H1 (cell line): ENCODE measurements at regions not wholly inside any gene's neighbourhood (a gene's known extent, or its start where the extent isn't known, plus 50 kb on each side); places are given as distances from the start of the nearest gene placed in this dataset.

ENCODE experiments used
- CTCF ChIA-PET: fragments of 300-600 bp; sonication (Branson Sonifier 250); formaldehyde crosslinking; loops from one replicate; lab custom pipeline; 2021; ENCODE audit not compliant: partially characterized antibody; lab: Charles Lee
- POLR2A ChIA-PET: fragments of 300-600 bp; sonication (Branson Sonifier 250); formaldehyde crosslinking; loops from one replicate; lab custom pipeline; 2021; ENCODE audit warnings: inconsistent platforms; ENCODE audit not compliant: partially characterized antibody; lab: Charles Lee
- DNase-seq, 2 experiments: peaks; one replicate each; pipeline versions ENCODE4 v3.0.0 to v3.0.0-alpha.2; 2010 to 2022; ENCODE audit warnings: low spot score in 2 of 2, low read depth in 1 of 2, mixed read lengths in 1 of 2
- FAIRE-seq: peaks from 2 replicates; lab custom pipeline; 2011; peaks lifted over from hg19 to GRCh38; lab: Jason Lieb, UNC
- H2AFZ ChIP-seq: 2 replicates; pipeline ENCODE4 v1.8.1; 2012; ENCODE audit warnings: low read length, inconsistent platforms
- H2AK5ac ChIP-seq: 2 replicates; pipeline ENCODE4 v1.6.1; 2013; ENCODE audit warnings: low read depth, low read length
- H2BK120ac ChIP-seq: replicated peaks from 2 replicates; pipeline ENCODE3; 2013; ENCODE audit warnings: low read depth, low read length, inconsistent platforms
- H2BK12ac ChIP-seq: 2 replicates; pipeline ENCODE4 v1.6.1; 2013; ENCODE audit warnings: low read depth, low read length
- H2BK15ac ChIP-seq: 2 replicates; pipeline ENCODE4 v1.6.1; 2013; ENCODE audit warnings: low read length
- H2BK20ac ChIP-seq: 2 replicates; pipeline ENCODE4 v1.6.1; 2013; ENCODE audit warnings: low read length
- H2BK5ac ChIP-seq: 2 replicates; pipeline ENCODE4 v1.6.1; 2013; ENCODE audit warnings: low read depth, low read length
- H3K14ac ChIP-seq: 2 replicates; pipeline ENCODE4 v1.6.1; 2013; ENCODE audit warnings: inconsistent platforms; ENCODE audit not compliant: insufficient read length
- H3K18ac ChIP-seq: 2 replicates; pipeline ENCODE4 v1.6.1; 2013; ENCODE audit warnings: low read length; ENCODE audit errors: extremely low read depth
- H3K23ac ChIP-seq: 2 replicates; pipeline ENCODE4 v1.6.1; 2013; ENCODE audit warnings: inconsistent platforms; ENCODE audit not compliant: insufficient read length
- H3K23me2 ChIP-seq: 2 replicates; pipeline ENCODE4 v1.6.1; 2013; ENCODE audit warnings: low read depth, low read length
- H3K27ac ChIP-seq: 2 replicates; pipeline ENCODE4 v1.6.1; 2011; ENCODE audit warnings: low read depth, low read length, inconsistent platforms
- H3K27me3 ChIP-seq, 4 experiments: replicated peaks in 1 of 4; 1 replicate in 1 of 4; 2 replicates in 3 of 4; pipeline versions ENCODE4 v1.6.1 to v1.8.1; 2011 to 2013; ENCODE audit warnings: low read length in 3 of 4, mild to moderate bottlenecking in 3 of 4, inconsistent platforms in 2 of 4, mixed read lengths in 2 of 4, moderate library complexity in 1 of 4; ENCODE audit not compliant: control insufficient read depth in 3 of 4, insufficient read depth in 3 of 4; ENCODE audit errors: extremely low read depth in 1 of 4
- H3K36me3 ChIP-seq, 4 experiments: 2 replicates each; pipeline versions ENCODE4 v1.6.1 to v1.8.1; 2011 to 2013; ENCODE audit warnings: mild to moderate bottlenecking in 4 of 4, low read length in 3 of 4, moderate library complexity in 2 of 4, control low read depth in 1 of 4, inconsistent platforms in 1 of 4; ENCODE audit not compliant: insufficient read depth in 4 of 4, control insufficient read depth in 2 of 4
- H3K4ac ChIP-seq: replicated peaks from 2 replicates; pipeline ENCODE3; 2013; ENCODE audit warnings: low read length, low read depth, mixed read lengths, inconsistent platforms; ENCODE audit not compliant: insufficient read length
- H3K4me1 ChIP-seq, 4 experiments: replicated peaks in 1 of 4; 1 replicate in 1 of 4; 2 replicates in 3 of 4; pipeline versions ENCODE4 v1.6.1 to v1.8.1; 2011 to 2013; ENCODE audit warnings: low read length in 3 of 4, inconsistent platforms in 2 of 4, mixed read lengths in 1 of 4; ENCODE audit not compliant: insufficient read depth in 4 of 4, control insufficient read depth in 3 of 4
- H3K4me2 ChIP-seq, 2 experiments: 2 replicates each; pipeline versions ENCODE4 v1.6.1 to v1.8.1; 2011 to 2013; ENCODE audit warnings: low read depth in 2 of 2, low read length in 2 of 2, control low read depth in 1 of 2, inconsistent platforms in 1 of 2, mild to moderate bottlenecking in 1 of 2; ENCODE audit not compliant: insufficient read depth in 1 of 2
- H3K4me3 ChIP-seq, 4 experiments: fragments of 200-600, 300-600 bp in 1 of 4; sonication (generic), shearing (Covaris generic), sonication (Bioruptor Twin) in 1 of 4; 2 replicates each; pipeline versions ENCODE4 v1.5.1 to v1.8.1; 2011 to 2016; ENCODE audit warnings: low read length in 4 of 4, low read depth in 3 of 4, control low read depth in 2 of 4, inconsistent platforms in 2 of 4, mild to moderate bottlenecking in 2 of 4, mixed read lengths in 1 of 4, moderate library complexity in 1 of 4; ENCODE audit not compliant: insufficient read depth in 2 of 4; ENCODE audit errors: extremely low read depth in 1 of 4
- H3K56ac ChIP-seq: replicated peaks from 2 replicates; pipeline ENCODE3; 2013; ENCODE audit warnings: low read depth, mild to moderate bottlenecking, mixed read lengths, low read length, inconsistent platforms; ENCODE audit not compliant: insufficient read length
- H3K79me1 ChIP-seq: 2 replicates; pipeline ENCODE4 v1.6.1; 2013; ENCODE audit warnings: low read depth, low read length, control low read depth
- H3K79me2 ChIP-seq, 2 experiments: 2 replicates each; pipeline versions ENCODE4 v1.6.1 to v1.8.1; 2012 to 2013; ENCODE audit warnings: low read length in 2 of 2, mild to moderate bottlenecking in 2 of 2, inconsistent platforms in 1 of 2; ENCODE audit not compliant: insufficient read depth in 2 of 2, control insufficient read depth in 1 of 2
- H3K9ac ChIP-seq, 4 experiments: replicated peaks in 1 of 4; 1 replicate in 1 of 4; 2 replicates in 3 of 4; pipeline versions ENCODE4 v1.6.1 to v1.8.1; 2011 to 2013; ENCODE audit warnings: low read depth in 3 of 4, low read length in 3 of 4, control low read depth in 2 of 4, mild to moderate bottlenecking in 2 of 4, moderate library complexity in 2 of 4, inconsistent platforms in 1 of 4; ENCODE audit errors: extremely low read depth in 1 of 4
- H3K9me3 ChIP-seq, 2 experiments: 2 replicates each; pipeline versions ENCODE4 v1.6.1 to v1.8.1; 2012 to 2013; ENCODE audit warnings: mild to moderate bottlenecking in 2 of 2, moderate library complexity in 2 of 2, control low read depth in 1 of 2, inconsistent platforms in 1 of 2, low read depth in 1 of 2, low read length in 1 of 2, mixed read lengths in 1 of 2; ENCODE audit not compliant: insufficient read depth in 2 of 2
- H4K20me1 ChIP-seq, 2 experiments: replicated peaks in 1 of 2; 2 replicates each; pipeline versions ENCODE3 to v1.8.1; 2011 to 2013; ENCODE audit warnings: inconsistent platforms in 2 of 2, low read length in 2 of 2, mild to moderate bottlenecking in 1 of 2; ENCODE audit not compliant: insufficient read depth in 2 of 2, control insufficient read depth in 1 of 2
- H4K5ac ChIP-seq: 2 replicates; pipeline ENCODE4 v1.6.1; 2013; ENCODE audit warnings: low read length, low read depth, mixed read lengths, inconsistent platforms; ENCODE audit not compliant: insufficient read length
- H4K8ac ChIP-seq: 2 replicates; pipeline ENCODE4 v1.8.0; 2013; ENCODE audit warnings: mild to moderate bottlenecking, moderate library complexity, low read length, inconsistent platforms; ENCODE audit not compliant: insufficient read depth; ENCODE audit errors: extremely low read depth
- H4K91ac ChIP-seq: replicated peaks from 2 replicates; pipeline ENCODE3; 2013; ENCODE audit warnings: low read length, mixed read lengths, inconsistent platforms; ENCODE audit not compliant: insufficient read length
- ATF2 ChIP-seq: IDR thresholded peaks from 2 replicates; pipeline ENCODE4 v1.6.1; 2012; ENCODE audit warnings: low read length, inconsistent platforms
- ATF3 ChIP-seq: IDR thresholded peaks from 2 replicates; pipeline ENCODE4 v1.6.1; 2011; ENCODE audit warnings: low read depth, mild to moderate bottlenecking, low read length; ENCODE audit not compliant: insufficient read depth
- CBX8 ChIP-seq: fragments of 300-800, 300-1000 bp; sonication (generic); IDR thresholded peaks from 2 replicates; pipeline ENCODE4 v1.7.1; 2016; ENCODE audit warnings: low read depth, low read length, borderline replicate concordance
- CREB1 ChIP-seq: IDR thresholded peaks from 2 replicates; pipeline ENCODE4 v1.6.1; 2012; ENCODE audit warnings: inconsistent platforms
- HDAC6 ChIP-seq: IDR thresholded peaks from one replicate; pipeline ENCODE4 v1.7.1; 2012; ENCODE audit warnings: low read depth, mild to moderate bottlenecking, inconsistent platforms, low read length, moderate library complexity
- KDM4A ChIP-seq: IDR thresholded peaks from one replicate; pipeline ENCODE4 v1.7.1; 2012; ENCODE audit warnings: low read depth, mild to moderate bottlenecking, moderate library complexity, low read length, inconsistent platforms; ENCODE audit not compliant: severe bottlenecking
- NANOG ChIP-seq: IDR thresholded peaks from 2 replicates; pipeline ENCODE4 v1.6.1; 2011; ENCODE audit warnings: low read length, low read depth, mild to moderate bottlenecking, inconsistent platforms; ENCODE audit not compliant: insufficient read depth, poor library complexity, severe bottlenecking
- ZNF274 ChIP-seq: IDR thresholded peaks from 2 replicates; pipeline ENCODE4 v1.7.0; 2012; ENCODE audit warnings: low read length, borderline replicate concordance; ENCODE audit errors: extremely low read depth

- Histone ChIP-seq H3K4ac (no peak overlapping the region), H4K5ac (no peak overlapping the region), H2AFZ (no peak overlapping the region), H3K14ac (no peak overlapping the region), H4K20me1 (no peaks in the 10 kb centered on the region), H3K18ac (no peak overlapping the region), H3K4me1 (peaks cover 0 to 6% (median 0%) of the 10 kb centered on the region in 4 experiments; a peak in 2 of 7 replicates), H3K27me3 (no peaks in the 10 kb centered on the region), H3K4me3 (no peak overlapping the region), H4K8ac (no peak overlapping the region), H3K4me2 (no peak overlapping the region), H3K23ac (no peak overlapping the region), H3K36me3 (no peaks in the 10 kb centered on the region), H2BK12ac (no peak overlapping the region), H3K9ac (no peak overlapping the region), H3K9me3 (no peaks in the 10 kb centered on the region), H3K79me1 (no peaks in the 10 kb centered on the region), H2BK120ac (no peak overlapping the region), H2BK5ac (no peak overlapping the region), H3K27ac (no peak overlapping the region), H3K79me2 (no peaks in the 10 kb centered on the region), H3K56ac (no peak overlapping the region), H2BK20ac (no peak overlapping the region), H4K91ac (no peak overlapping the region), H2BK15ac (no peak overlapping the region), H3K23me2 (no peaks in the 10 kb centered on the region), H2AK5ac (no peak overlapping the region)
- FAIRE-seq (no peak), DNase-seq (no peak)
- ChIA-PET CTCF (interaction anchor here (1.1 kb wide), 1 partner anchor 19 kb away, joined by 3 read pairs; no protein-coding TSS in a partner anchor), POLR2A (no interaction called here)
- TF ChIP-seq CBX8: no peak
- no peak for TF ChIP-seq ATF2
- TF ChIP-seq KDM4A: no peak
- TF ChIP-seq ZNF274: no peak
- no peak for TF ChIP-seq NANOG
- no peak for TF ChIP-seq ATF3
- no peak for TF ChIP-seq HDAC6
- TF ChIP-seq CREB1: no peak
Observed at GRCh38 chr14:30251017-30251416, 307.9 kb upstream of the G2E3 start.
